Prostate gland (tissue), 2 donors: ENCODE measurements at regions not wholly inside any gene's neighbourhood (a gene's known extent, or its start where the extent isn't known, plus 50 kb on each side); places are given as distances from the start of the nearest gene placed in this dataset.

Experiments
- CTCF ChIP-seq, 4 experiments: fragments of 200-600 bp in 2 of 4; fragments of 450-650 bp in 2 of 4; sonication (generic) in 2 of 4; IDR thresholded peaks; 1 replicate in 3 of 4; 2 replicates in 1 of 4; pipeline ENCODE4 v1.5.1; 2016 to 2019; ENCODE audit warnings: antibody characterized with exemption in 4 of 4, mild to moderate bottlenecking in 2 of 4, moderate library complexity in 2 of 4
- POLR2A ChIP-seq: fragments of 450-650 bp; IDR thresholded peaks from one replicate; pipeline ENCODE4 v1.6.1; 2016; ENCODE audit warnings: antibody characterized with exemption, mild to moderate bottlenecking

GRCh38 chr3:147507638-147508286 lies 98.6 kb downstream of the ZIC1 start:
- TF ChIP-seq CTCF (IDR thresholded peaks at IDR 0.05) (no peak), POLR2A (no peak)
